ENCODE measurements at regions not wholly inside any gene's neighbourhood (a gene's known extent, or its start where the extent isn't known, plus 50 kb on each side); places are given as distances from the start of the nearest gene placed in this dataset.

DNA sequence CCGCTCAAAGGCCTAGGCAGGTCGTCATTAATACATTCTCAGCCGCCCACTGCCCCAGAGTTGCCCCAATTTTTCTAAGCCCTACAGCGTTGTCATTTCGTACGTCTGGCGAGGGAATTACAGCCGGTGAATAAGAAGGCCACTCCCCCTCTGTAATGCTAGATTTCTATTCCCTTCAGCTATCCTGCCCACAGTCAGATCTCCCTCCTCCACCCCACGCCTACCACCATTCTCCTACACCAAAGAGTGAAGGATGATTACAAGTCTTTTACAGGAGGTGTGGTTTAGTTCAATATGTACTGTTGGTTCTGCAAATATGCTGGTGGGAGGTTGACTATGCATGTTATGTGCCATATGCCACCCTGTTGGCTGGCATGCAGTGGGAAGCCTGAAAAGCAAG, 83.7 kb upstream of the SMIM15 start:
- H3K36me3 ChIP-seq, result no peaks in the 10 kb centered on the region
- no peaks in the 10 kb centered on the region for H3K9me3 ChIP-seq
- no peak overlapping the region for H3K4me3 ChIP-seq
- H3K4me1 ChIP-seq, result no peaks in the 10 kb centered on the region
- TF ChIP-seq CTCF (IDR thresholded peaks at IDR 0.05) (no peak), POLR2A (IDR thresholded peaks at IDR 0.05) (no peak)
- DNase-seq, result no peak
- H3K27ac ChIP-seq, result peak overlapping the region in 1 of 4 donors; percentile 2
- no peaks in the 10 kb centered on the region for H3K27me3 ChIP-seq

DNA sequence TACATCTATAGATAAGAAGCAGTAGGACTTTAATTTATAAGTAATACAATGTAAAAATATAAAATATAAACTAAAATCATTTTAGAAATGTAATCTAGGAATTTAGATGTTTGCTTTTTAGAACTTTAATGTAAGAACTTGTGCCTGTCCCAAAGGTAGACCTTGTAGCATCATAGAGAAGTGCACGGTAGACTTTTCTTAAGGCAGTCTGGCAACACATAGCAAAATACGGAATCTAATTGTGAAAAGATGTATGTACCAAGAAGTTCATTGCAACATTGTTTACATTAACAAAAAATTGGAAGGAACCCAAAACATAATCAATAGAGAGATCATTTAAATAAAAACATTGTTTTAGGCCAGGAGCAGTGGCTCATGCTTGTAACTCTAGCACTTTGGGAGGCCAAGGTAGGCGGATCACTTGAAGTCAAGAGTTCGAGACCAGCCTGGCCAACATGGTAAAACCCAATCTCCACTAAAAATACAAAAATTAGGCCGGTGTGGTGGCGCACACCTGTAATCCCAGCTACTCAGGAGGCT, 84.6 kb upstream of the SMIM15 start:
- no peaks in the 10 kb centered on the region for H3K4me1 ChIP-seq
- no peak overlapping the region for H3K27ac ChIP-seq
- H3K27me3 ChIP-seq, result no peaks in the 10 kb centered on the region
- H3K36me3 ChIP-seq, result no peaks in the 10 kb centered on the region
- no peak overlapping the region for H3K4me3 ChIP-seq
- no peaks in the 10 kb centered on the region for H3K9me3 ChIP-seq
- no peak for TF ChIP-seq CTCF (IDR thresholded peaks at IDR 0.05)
- TF ChIP-seq POLR2A (IDR thresholded peaks at IDR 0.05), result no peak
- no peak for DNase-seq

GRCh38 chr5:61251874-61252642, 80.0 kb upstream of the ZSWIM6 start:
- Histone ChIP-seq H3K4me3 (no peak overlapping the region), H3K27ac (no peak overlapping the region), H3K27me3 (no peaks in the 10 kb centered on the region), H3K4me1 (peaks cover 0 to 4% (median 0%) of the 10 kb centered on the region in 4 donors), H3K9me3 (no peaks in the 10 kb centered on the region), H3K36me3 (no peaks in the 10 kb centered on the region)
- DNase-seq, result no peak
- TF ChIP-seq CTCF (IDR thresholded peaks at IDR 0.05) (no peak), POLR2A (IDR thresholded peaks at IDR 0.05) (no peak)

DNA sequence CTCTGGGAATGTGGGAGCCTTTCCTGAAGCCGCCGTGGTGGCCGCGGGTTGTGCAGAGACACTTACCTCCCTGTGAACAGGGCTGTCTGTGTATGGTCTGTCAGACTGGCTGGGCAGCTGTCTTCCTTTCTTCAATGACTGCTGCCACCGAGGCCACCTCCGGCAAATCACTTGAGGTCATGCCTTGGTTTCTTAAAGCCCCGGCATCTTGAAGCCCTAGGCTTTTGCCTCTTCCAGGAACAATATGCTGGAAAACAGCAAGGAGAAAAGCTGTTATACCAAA, 79.5 kb upstream of the ZSWIM6 start:
- Histone ChIP-seq H3K27ac (no peak overlapping the region), H3K4me3 (no peak overlapping the region), H3K36me3 (no peaks in the 10 kb centered on the region), H3K4me1 (peaks cover 0 to 4% (median 0%) of the 10 kb centered on the region in 4 donors), H3K9me3 (no peaks in the 10 kb centered on the region), H3K27me3 (no peaks in the 10 kb centered on the region)
- no peak for DNase-seq
- TF ChIP-seq POLR2A (IDR thresholded peaks at IDR 0.05) (no peak), CTCF (IDR thresholded peaks at IDR 0.05) (no peak)

- H3K27ac ChIP-seq, result no peak overlapping the region
- no peak for TF ChIP-seq POLR2A (IDR thresholded peaks at IDR 0.05)
- no peak for TF ChIP-seq CTCF (IDR thresholded peaks at IDR 0.05)
- no peak for DNase-seq
- H3K9me3 ChIP-seq, result no peaks in the 10 kb centered on the region
- H3K4me1 ChIP-seq, result peaks cover 0 to 4% (median 0%) of the 10 kb centered on the region in 4 donors
- no peaks in the 10 kb centered on the region for H3K27me3 ChIP-seq
- no peak overlapping the region for H3K4me3 ChIP-seq
- no peaks in the 10 kb centered on the region for H3K36me3 ChIP-seq
Measured at GRCh38 chr5:61253547-61253946, 78.5 kb upstream of the ZSWIM6 start.
